H9 (cell line): ENCODE measurements at regions not wholly inside any gene's neighbourhood (a gene's known extent, or its start where the extent isn't known, plus 50 kb on each side); places are given as distances from the start of the nearest gene placed in this dataset.

Source experiments
- DNase-seq: peaks from one replicate; pipeline ENCODE4 v3.0.0-alpha.2; 2017
- H2AFZ ChIP-seq: one replicate; pipeline ENCODE4 v1.6.1; 2013; ENCODE audit warnings: mild to moderate bottlenecking, low read length, control low read depth, moderate library complexity
- H2AK5ac ChIP-seq: 2 replicates; pipeline ENCODE4 v1.6.1; 2013; ENCODE audit warnings: low read length, control low read depth, mixed read lengths; ENCODE audit not compliant: insufficient read length
- H2BK120ac ChIP-seq: one replicate; pipeline ENCODE4 v1.6.1; 2013; ENCODE audit warnings: low read depth, mild to moderate bottlenecking, low read length, control low read depth, inconsistent platforms; ENCODE audit not compliant: poor library complexity, severe bottlenecking
- H2BK12ac ChIP-seq: 2 replicates; pipeline ENCODE4 v1.6.1; 2013; ENCODE audit warnings: low read length, control low read depth, mixed read lengths, low read depth; ENCODE audit not compliant: insufficient read length
- H2BK15ac ChIP-seq: 2 replicates; pipeline ENCODE4 v1.6.1; 2013; ENCODE audit warnings: low read depth, low read length, control low read depth
- H2BK20ac ChIP-seq: one replicate; pipeline ENCODE4 v1.6.1; 2013; ENCODE audit warnings: low read depth, mild to moderate bottlenecking, low read length, control low read depth, inconsistent platforms; ENCODE audit not compliant: poor library complexity, severe bottlenecking
- H2BK5ac ChIP-seq: 2 replicates; pipeline ENCODE4 v1.6.1; 2013; ENCODE audit warnings: low read length, control low read depth, mixed read lengths; ENCODE audit not compliant: insufficient read length
- H3K14ac ChIP-seq: 2 replicates; pipeline ENCODE4 v1.6.1; 2013; ENCODE audit warnings: low read length, control low read depth; ENCODE audit not compliant: insufficient read depth
- H3K18ac ChIP-seq: 2 replicates; pipeline ENCODE4 v1.6.1; 2013; ENCODE audit warnings: low read depth, mild to moderate bottlenecking, mixed read lengths, low read length, control low read depth; ENCODE audit not compliant: insufficient read length
- H3K23ac ChIP-seq: 2 replicates; pipeline ENCODE4 v1.6.1; 2013; ENCODE audit warnings: low read length, control low read depth, mixed read lengths, low read depth; ENCODE audit not compliant: insufficient read length
- H3K23me2 ChIP-seq: 2 replicates; pipeline ENCODE4 v1.6.1; 2013; ENCODE audit warnings: low read depth, mild to moderate bottlenecking, mixed read lengths, low read length, control low read depth; ENCODE audit not compliant: insufficient read length, poor library complexity, severe bottlenecking
- H3K27ac ChIP-seq: 2 replicates; pipeline ENCODE4 v1.5.1; 2013; ENCODE audit warnings: low read length, control low read depth, mixed read lengths, low read depth; ENCODE audit not compliant: insufficient read length
- H3K27me3 ChIP-seq: 2 replicates; pipeline ENCODE4 v1.6.1; 2013; ENCODE audit warnings: low read length, control low read depth, inconsistent platforms; ENCODE audit not compliant: insufficient read depth
- H3K4ac ChIP-seq: 2 replicates; pipeline ENCODE4 v1.6.1; 2013; ENCODE audit warnings: low read depth, mild to moderate bottlenecking, control low read depth, inconsistent platforms, low read length, moderate library complexity
- H3K4me1 ChIP-seq: 2 replicates; pipeline ENCODE4 v1.6.1; 2013; ENCODE audit warnings: low read length, control low read depth, inconsistent platforms; ENCODE audit not compliant: insufficient read depth
- H3K4me2 ChIP-seq: 2 replicates; pipeline ENCODE4 v1.6.1; 2013; ENCODE audit warnings: low read length, control low read depth, mixed read lengths; ENCODE audit not compliant: insufficient read length, insufficient read depth
- H3K56ac ChIP-seq: 2 replicates; pipeline ENCODE4 v1.6.1; 2013; ENCODE audit warnings: low read depth, mild to moderate bottlenecking, mixed read lengths, low read length, control low read depth; ENCODE audit not compliant: insufficient read length
- H3K79me1 ChIP-seq: 2 replicates; pipeline ENCODE4 v1.6.1; 2013; ENCODE audit warnings: low read depth, mild to moderate bottlenecking, moderate library complexity, low read length, control low read depth, inconsistent platforms; ENCODE audit not compliant: insufficient read depth, poor library complexity, severe bottlenecking
- H3K79me2 ChIP-seq: 2 replicates; pipeline ENCODE4 v1.6.1; 2013; ENCODE audit warnings: low read length, control low read depth, inconsistent platforms; ENCODE audit not compliant: insufficient read depth
- H3K9ac ChIP-seq: 2 replicates; pipeline ENCODE4 v1.6.1; 2013; ENCODE audit warnings: low read length, control low read depth, mixed read lengths; ENCODE audit not compliant: insufficient read length; ENCODE audit errors: extremely low read depth
- H3K9me3 ChIP-seq: one replicate; pipeline ENCODE4 v1.6.1; 2013; ENCODE audit warnings: low read depth, low read length, inconsistent platforms; ENCODE audit not compliant: control insufficient read depth
- H3T11ph ChIP-seq: one replicate; pipeline ENCODE4 v1.6.1; 2013; ENCODE audit warnings: mild to moderate bottlenecking, low read length, control low read depth, inconsistent platforms
- H4K20me1 ChIP-seq: one replicate; pipeline ENCODE4 v1.6.1; 2013; ENCODE audit not compliant: control insufficient read depth, insufficient read length, insufficient read depth
- H4K5ac ChIP-seq: 2 replicates; pipeline ENCODE4 v1.6.1; 2013; ENCODE audit warnings: low read depth, mild to moderate bottlenecking, mixed read lengths, low read length, control low read depth; ENCODE audit not compliant: insufficient read length
- H4K8ac ChIP-seq: replicated peaks from 2 replicates; pipeline ENCODE4 v1.6.1; 2013; ENCODE audit warnings: low read length, control low read depth, mixed read lengths, low read depth; ENCODE audit not compliant: insufficient read length
- H4K91ac ChIP-seq: 2 replicates; pipeline ENCODE4 v1.6.1; 2013; ENCODE audit warnings: low read depth, mild to moderate bottlenecking, moderate library complexity, mixed read lengths, low read length, control low read depth; ENCODE audit not compliant: insufficient read length
- H3K27ac Mint-ChIP-seq, 3 experiments: 2 replicates in 2 of 3; 3 replicates in 1 of 3; pipeline ENCODE4 v1.8.0; 2020 to 2021; ENCODE audit warnings: mixed read lengths in 3 of 3, mild to moderate bottlenecking in 1 of 3, moderate library complexity in 1 of 3
- H3K27me3 Mint-ChIP-seq: 2 replicates; pipeline ENCODE4 v1.8.0; 2021; ENCODE audit warnings: low read depth, mild to moderate bottlenecking, moderate library complexity, mixed read lengths
- H3K36me3 Mint-ChIP-seq, 3 experiments: 2 replicates in 2 of 3; 3 replicates in 1 of 3; pipeline ENCODE4 v1.8.0; 2020 to 2021; ENCODE audit warnings: low read depth in 3 of 3, mixed read lengths in 3 of 3; ENCODE audit not compliant: insufficient read depth in 1 of 3
- H3K4me1 Mint-ChIP-seq, 2 experiments: 2 replicates each; pipeline ENCODE4 v1.8.0; 2020; ENCODE audit warnings: mixed read lengths in 2 of 2
- H3K4me3 Mint-ChIP-seq, 2 experiments: 2 replicates in 1 of 2; 3 replicates in 1 of 2; pipeline ENCODE4 v1.8.0; 2020 to 2021; ENCODE audit warnings: mild to moderate bottlenecking in 2 of 2, mixed read lengths in 2 of 2, moderate library complexity in 1 of 2
- H3K9me3 Mint-ChIP-seq, 2 experiments: 2 replicates in 1 of 2; 3 replicates in 1 of 2; pipeline ENCODE4 v1.8.0; 2020; ENCODE audit warnings: mild to moderate bottlenecking in 2 of 2, mixed read lengths in 2 of 2, moderate library complexity in 1 of 2
- WGBS: extraction: QIAGEN DNeasy Blood & Tissue Kit; methylation state at CpG from one replicate; pipeline ENCODE4 v1.1.7; 2013; ENCODE audit warnings: missing lambda C conversion rate, low lambda C conversion rate, mixed read lengths; ENCODE audit not compliant: insufficient read length; ENCODE audit errors: extremely low coverage; 5-methylcytosine and 5-hydroxymethylcytosine counted together
- TF ChIP-seq, protein P1 (sequence below): fragments of 200-600 bp; sonication (generic); conservative IDR thresholded peaks from 3 replicates; pipeline ENCODE4 v1.8.0; 2021; ENCODE audit warnings: antibody characterized with exemption, mild to moderate bottlenecking

- no peaks in the 10 kb centered on the region for H3K23me2 ChIP-seq
- H3K23ac ChIP-seq, result no peak overlapping the region
- no peak overlapping the region for H4K5ac ChIP-seq
- no peak overlapping the region for H3K18ac ChIP-seq
- H3K4me3 Mint-ChIP-seq, result no peak overlapping the region
- H3K56ac ChIP-seq, result no peak overlapping the region
- no peaks in the 10 kb centered on the region for H3K79me2 ChIP-seq
- peaks cover 0 to 3% (median 0%) of the 10 kb centered on the region in 3 experiments; a peak in 1 of 7 replicates for H3K36me3 Mint-ChIP-seq
- no peak overlapping the region for H3K4ac ChIP-seq
- H3K27ac Mint-ChIP-seq, result peak overlapping the region in 1 of 3 experiments; percentile 94; a peak in 1 of 7 replicates
- no CpG with 5 or more reads among the region's 18 CpGs for WGBS
- H2BK20ac ChIP-seq, result no peak overlapping the region
- no peak overlapping the region for H3K27ac ChIP-seq
- no peak overlapping the region for H2BK15ac ChIP-seq
- H3K9me3 ChIP-seq, result no peaks in the 10 kb centered on the region
- H3K9me3 Mint-ChIP-seq, result peaks cover 2 to 5% of the 10 kb centered on the region in 2 experiments; a peak in 2 of 5 replicates
- H3K4me1 Mint-ChIP-seq, result peaks cover 0 to 14% of the 10 kb centered on the region in 2 experiments; a peak in 2 of 4 replicates
- TF ChIP-seq, protein P1, sequence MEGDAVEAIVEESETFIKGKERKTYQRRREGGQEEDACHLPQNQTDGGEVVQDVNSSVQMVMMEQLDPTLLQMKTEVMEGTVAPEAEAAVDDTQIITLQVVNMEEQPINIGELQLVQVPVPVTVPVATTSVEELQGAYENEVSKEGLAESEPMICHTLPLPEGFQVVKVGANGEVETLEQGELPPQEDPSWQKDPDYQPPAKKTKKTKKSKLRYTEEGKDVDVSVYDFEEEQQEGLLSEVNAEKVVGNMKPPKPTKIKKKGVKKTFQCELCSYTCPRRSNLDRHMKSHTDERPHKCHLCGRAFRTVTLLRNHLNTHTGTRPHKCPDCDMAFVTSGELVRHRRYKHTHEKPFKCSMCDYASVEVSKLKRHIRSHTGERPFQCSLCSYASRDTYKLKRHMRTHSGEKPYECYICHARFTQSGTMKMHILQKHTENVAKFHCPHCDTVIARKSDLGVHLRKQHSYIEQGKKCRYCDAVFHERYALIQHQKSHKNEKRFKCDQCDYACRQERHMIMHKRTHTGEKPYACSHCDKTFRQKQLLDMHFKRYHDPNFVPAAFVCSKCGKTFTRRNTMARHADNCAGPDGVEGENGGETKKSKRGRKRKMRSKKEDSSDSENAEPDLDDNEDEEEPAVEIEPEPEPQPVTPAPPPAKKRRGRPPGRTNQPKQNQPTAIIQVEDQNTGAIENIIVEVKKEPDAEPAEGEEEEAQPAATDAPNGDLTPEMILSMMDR, result no peak
- no peak overlapping the region for H3K14ac ChIP-seq
- H4K20me1 ChIP-seq, result no peaks in the 10 kb centered on the region
- H4K8ac ChIP-seq, result no peak overlapping the region
- H2BK120ac ChIP-seq, result no peak overlapping the region
- no peak overlapping the region for H2AK5ac ChIP-seq
- no peaks in the 10 kb centered on the region for H3K79me1 ChIP-seq
- no peaks in the 10 kb centered on the region for H3K27me3 ChIP-seq
- H3T11ph ChIP-seq, result no peak overlapping the region
- no peak overlapping the region for H2BK5ac ChIP-seq
- no peak overlapping the region for H3K9ac ChIP-seq
- H3K4me1 ChIP-seq, result no peaks in the 10 kb centered on the region
- H2AFZ ChIP-seq, result no peak overlapping the region
- no peak overlapping the region for H2BK12ac ChIP-seq
- DNase-seq, result peak; percentile 20
- no peak overlapping the region for H3K4me2 ChIP-seq
- H4K91ac ChIP-seq, result no peak overlapping the region
- peaks cover 12% of the 10 kb centered on the region for H3K27me3 Mint-ChIP-seq
Observed at GRCh38 chr1:30318864-30319718, 404.3 kb downstream of the MATN1 start.
